GM19397 (cell line): ENCODE measurements at regions not wholly inside any gene's neighbourhood (a gene's known extent, or its start where the extent isn't known, plus 50 kb on each side); places are given as distances from the start of the nearest gene placed in this dataset.

Source experiments
- ATAC-seq: cut with Tn5 transposase; IDR thresholded peaks from one replicate; pipeline ENCODE4 v1.9.1; 2021; ENCODE audit warnings: mild to moderate bottlenecking, moderate library complexity; ENCODE audit not compliant: unreplicated experiment

- ATAC-seq = no peak
These were observed 143.0 kb upstream of the CPNE8 start for GRCh38 chr12:39048395-39048794.

- no peak for ATAC-seq
These were observed 142.3 kb upstream of the CPNE8 start for GRCh38 chr12:39047539-39048262.

- no peak for ATAC-seq
These were observed 139.4 kb upstream of the CPNE8 start for GRCh38 chr12:39044754-39045153.

- no peak for ATAC-seq
These were observed 138.0 kb upstream of the CPNE8 start for GRCh38 chr12:39043424-39043822.

DNA sequence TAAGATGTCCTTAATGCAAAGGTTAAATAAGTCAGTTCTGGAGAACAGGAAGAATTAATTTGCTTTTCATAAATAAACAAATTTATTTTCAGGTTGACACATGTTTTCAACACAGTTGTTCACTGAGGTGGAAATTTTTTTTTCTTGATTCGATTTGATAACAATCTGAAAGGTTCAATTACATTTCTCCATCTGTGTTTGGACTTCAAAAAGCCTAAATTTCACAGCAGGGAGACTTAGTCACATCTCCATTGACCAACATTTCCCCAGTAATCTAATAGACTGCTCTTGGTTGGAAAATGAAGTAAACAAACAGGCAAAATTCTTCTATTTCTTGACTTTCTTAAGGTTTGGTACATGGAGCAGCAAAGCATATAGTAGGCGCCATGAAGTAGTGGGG lies 134.9 kb upstream of the CPNE8 start:
- ATAC-seq = no peak

DNA sequence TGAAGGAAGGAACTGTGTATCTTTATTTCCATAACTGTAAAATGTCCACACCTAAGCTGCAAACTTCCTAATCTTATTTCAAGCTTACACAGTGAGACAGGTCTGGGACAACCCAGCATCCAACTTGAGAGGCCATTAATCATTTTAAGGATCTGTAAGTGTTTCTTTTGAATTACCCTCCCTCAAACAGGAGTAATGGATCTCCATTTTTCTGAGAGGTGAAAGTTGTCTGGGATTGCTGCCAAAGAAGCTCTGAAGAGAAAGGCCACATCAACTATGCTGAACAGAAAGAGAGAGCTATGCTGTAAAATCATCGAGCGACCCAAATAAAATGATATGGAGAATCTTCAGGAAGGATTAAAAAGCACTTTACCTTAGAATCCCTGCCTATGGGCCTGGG lies 131.7 kb upstream of the CPNE8 start:
- no peak for ATAC-seq

- ATAC-seq = no peak
These were observed 130.7 kb upstream of the CPNE8 start for GRCh38 chr12:39036105-39036504.

DNA sequence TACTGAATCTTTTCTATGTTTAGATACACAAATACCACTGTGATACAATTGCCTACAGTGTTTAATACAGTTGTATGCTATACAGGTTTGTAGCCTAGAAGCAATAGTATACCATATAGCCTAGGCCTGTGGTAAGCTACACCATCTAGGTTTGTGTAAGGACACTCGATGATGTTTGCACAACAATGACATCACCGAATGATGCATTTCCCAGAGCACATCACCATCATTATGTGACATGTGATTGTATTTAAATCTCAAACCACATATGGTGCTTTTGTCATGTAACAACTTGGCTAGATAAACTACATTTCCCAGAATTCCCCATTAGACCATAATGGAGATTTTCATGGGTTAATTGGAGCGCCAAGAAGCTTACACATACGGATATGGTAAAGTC lies 128.4 kb upstream of the CPNE8 start:
- ATAC-seq = no peak

GRCh38 chr12:39032448-39032847 lies 127.1 kb upstream of the CPNE8 start:
- ATAC-seq = no peak

- ATAC-seq = no peak
These were observed 126.6 kb upstream of the CPNE8 start for GRCh38 chr12:39032034-39032433.

- ATAC-seq = no peak
These were observed 123.0 kb upstream of the CPNE8 start for GRCh38 chr12:39028382-39028781.

DNA sequence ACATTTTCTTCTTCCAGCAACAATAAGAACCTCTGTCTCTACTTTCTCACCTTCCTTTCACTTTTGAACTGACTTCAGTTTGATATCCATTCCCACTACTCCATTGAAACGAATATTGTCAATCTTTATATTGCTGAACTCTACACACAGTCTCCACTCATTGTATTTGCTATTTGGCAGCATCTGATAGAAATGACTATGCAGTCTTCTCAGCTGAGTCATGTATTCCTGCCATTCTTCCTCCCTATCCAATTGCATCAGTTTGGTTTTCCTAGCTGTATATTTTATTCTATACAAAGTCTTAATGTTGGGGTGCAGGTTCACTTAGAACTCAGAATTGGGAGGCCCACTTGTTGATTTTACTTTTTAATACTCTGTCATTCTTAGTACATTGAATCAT lies 107.5 kb upstream of the CPNE8 start:
- no peak for ATAC-seq

GRCh38 chr12:39011166-39011565 lies 105.8 kb upstream of the CPNE8 start:
- ATAC-seq = no peak

GRCh38 chr12:39010406-39010805 lies 105.0 kb upstream of the CPNE8 start:
- no peak for ATAC-seq

- no peak for ATAC-seq
These were observed 102.2 kb upstream of the CPNE8 start for GRCh38 chr12:39007619-39008018.

DNA sequence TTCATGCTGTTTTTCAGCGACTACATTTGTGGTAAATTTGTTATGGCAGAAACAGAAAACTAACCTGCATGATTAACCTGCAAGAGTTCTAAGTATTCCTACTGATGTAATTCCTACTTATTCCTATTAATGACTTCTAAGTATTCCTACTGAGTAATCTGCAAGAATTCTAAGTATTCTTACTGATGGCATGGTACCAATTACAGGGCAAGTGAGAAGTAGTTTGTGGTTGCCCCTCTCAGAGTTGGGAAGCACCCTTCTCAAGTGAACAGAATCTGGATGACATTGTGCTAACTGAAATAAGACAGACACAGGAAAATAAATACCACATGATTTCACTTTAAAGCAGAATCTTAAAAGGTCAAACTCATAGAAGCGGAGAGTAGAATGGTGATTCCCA lies 100.9 kb upstream of the CPNE8 start:
- ATAC-seq = no peak

GRCh38 chr12:39005671-39006070 lies 100.3 kb upstream of the CPNE8 start:
- ATAC-seq = no peak

DNA sequence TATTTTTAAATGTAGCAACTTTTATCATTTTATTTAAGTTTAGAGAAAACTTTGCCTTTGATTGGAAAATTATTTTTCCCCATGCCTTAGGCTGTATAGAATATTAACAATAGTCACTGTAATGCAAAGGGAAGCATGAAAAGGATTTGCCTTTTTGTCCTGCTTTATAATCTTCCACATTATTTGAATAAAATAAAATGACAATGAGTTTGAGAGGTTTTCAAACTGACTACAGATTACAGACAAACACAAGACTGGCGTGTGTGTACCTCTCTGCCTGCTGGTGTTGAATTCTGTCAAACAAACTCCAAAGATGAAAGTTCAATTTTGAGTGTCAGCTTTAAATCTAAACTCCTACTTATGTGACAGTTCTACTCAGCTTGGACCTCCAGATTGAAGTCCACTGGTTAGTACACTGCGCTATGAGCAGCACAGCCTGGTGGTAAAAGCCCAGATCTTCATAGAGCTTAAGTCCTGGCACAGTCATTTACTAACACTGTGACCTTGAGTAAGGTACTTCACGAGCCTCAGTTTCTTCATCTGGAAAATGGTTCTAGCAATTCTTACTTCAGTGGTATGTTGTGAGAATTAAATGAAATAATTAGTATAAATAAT lies 98.3 kb upstream of the CPNE8 start:
- ATAC-seq = no peak

GRCh38 chr12:39000370-39000769 lies 95.0 kb upstream of the CPNE8 start:
- ATAC-seq = no peak

DNA sequence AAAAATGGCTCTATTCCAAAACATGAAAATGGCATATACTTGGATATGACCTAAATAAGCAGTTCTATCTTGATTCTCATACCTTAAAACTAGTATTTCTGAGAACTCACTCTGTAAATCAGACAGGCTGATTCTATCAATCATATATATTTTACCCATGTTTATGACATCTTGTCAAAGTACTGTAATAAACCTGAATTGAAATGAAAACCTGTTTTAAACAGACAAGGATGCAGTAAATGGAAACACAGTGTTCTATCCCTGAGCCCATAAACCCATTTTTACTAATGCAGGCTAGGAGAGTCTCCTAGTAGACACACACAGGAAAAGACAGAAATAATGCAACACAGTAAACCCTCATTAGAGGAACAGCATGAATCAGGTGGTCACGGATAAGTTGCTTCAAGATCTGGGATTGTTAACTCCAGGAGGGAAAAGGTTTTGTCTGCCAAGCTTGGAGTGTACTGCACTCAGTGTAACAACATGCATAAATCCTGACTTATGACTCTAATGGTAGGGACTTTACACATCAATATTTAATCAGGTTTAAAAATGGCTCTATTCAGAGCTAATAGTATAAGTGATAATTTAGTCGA lies 93.6 kb upstream of the CPNE8 start:
- ATAC-seq = no peak

DNA sequence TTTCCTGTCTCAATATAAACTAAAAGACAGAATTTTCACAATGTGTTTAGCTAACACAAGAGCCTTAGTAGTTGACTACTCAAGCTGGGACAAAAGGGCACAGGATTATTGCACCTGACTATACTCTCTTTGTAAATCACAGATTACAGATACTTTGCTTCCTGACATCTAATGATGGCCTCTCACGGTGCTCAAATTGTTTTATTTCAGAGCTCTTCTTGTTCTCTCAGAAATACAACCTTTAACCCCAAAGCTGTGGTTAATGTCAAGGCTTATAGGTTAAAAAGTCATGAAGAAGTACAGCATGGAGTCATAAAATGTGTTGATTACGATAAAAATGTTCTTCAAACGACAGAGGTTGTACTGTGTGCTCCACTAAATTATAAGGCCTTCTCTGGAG lies 89.9 kb upstream of the CPNE8 start:
- ATAC-seq = no peak

DNA sequence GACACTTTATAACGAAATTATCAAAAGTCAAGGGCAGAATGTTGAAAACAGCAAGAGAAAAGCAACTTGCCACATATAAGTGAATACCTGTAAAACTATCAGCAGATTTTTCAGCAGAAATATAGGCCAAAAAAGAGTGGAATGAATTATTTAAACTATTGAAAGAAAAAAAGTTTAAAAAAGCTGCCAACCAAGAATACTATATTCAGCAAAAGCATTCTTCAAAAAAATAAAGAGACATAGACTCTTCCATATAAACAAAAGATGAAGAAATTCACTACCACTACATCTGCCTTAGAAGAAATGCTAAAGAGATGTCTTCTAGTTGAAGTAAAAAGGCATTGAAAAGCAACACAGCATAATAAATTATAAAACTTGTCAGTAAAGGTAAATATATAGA lies 80.6 kb upstream of the CPNE8 start:
- no peak for ATAC-seq

DNA sequence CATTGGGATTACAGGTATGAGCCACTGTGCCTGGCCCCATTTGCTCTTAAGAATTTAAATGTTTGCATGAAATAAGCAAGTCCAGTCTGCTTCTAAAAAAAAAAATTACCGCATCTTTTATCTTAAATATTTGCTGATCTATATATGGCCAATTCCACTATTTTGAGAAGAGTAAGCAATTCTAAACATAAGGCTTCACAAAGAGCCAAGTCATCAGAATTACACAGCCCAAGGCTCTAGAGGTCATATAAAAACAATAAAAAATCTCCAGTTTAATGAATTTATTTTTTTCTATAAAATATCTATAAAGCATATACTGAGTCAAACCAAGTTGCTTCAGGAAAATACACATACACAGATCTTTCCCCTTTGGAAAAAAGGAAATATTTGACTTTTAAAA lies 79.0 kb upstream of the CPNE8 start:
- ATAC-seq = no peak
